H9 (cell line): ENCODE measurements at regions not wholly inside any gene's neighbourhood (a gene's known extent, or its start where the extent isn't known, plus 50 kb on each side); places are given as distances from the start of the nearest gene placed in this dataset.

Experiments
- DNase-seq: peaks from one replicate; pipeline ENCODE4 v3.0.0-alpha.2; 2017
- H2AFZ ChIP-seq: one replicate; pipeline ENCODE4 v1.6.1; 2013; ENCODE audit warnings: mild to moderate bottlenecking, low read length, control low read depth, moderate library complexity
- H2AK5ac ChIP-seq: 2 replicates; pipeline ENCODE4 v1.6.1; 2013; ENCODE audit warnings: low read length, control low read depth, mixed read lengths; ENCODE audit not compliant: insufficient read length
- H2BK120ac ChIP-seq: one replicate; pipeline ENCODE4 v1.6.1; 2013; ENCODE audit warnings: low read depth, mild to moderate bottlenecking, low read length, control low read depth, inconsistent platforms; ENCODE audit not compliant: poor library complexity, severe bottlenecking
- H2BK12ac ChIP-seq: 2 replicates; pipeline ENCODE4 v1.6.1; 2013; ENCODE audit warnings: low read length, control low read depth, mixed read lengths, low read depth; ENCODE audit not compliant: insufficient read length
- H2BK15ac ChIP-seq: 2 replicates; pipeline ENCODE4 v1.6.1; 2013; ENCODE audit warnings: low read depth, low read length, control low read depth
- H2BK20ac ChIP-seq: one replicate; pipeline ENCODE4 v1.6.1; 2013; ENCODE audit warnings: low read depth, mild to moderate bottlenecking, low read length, control low read depth, inconsistent platforms; ENCODE audit not compliant: poor library complexity, severe bottlenecking
- H2BK5ac ChIP-seq: 2 replicates; pipeline ENCODE4 v1.6.1; 2013; ENCODE audit warnings: low read length, control low read depth, mixed read lengths; ENCODE audit not compliant: insufficient read length
- H3K14ac ChIP-seq: 2 replicates; pipeline ENCODE4 v1.6.1; 2013; ENCODE audit warnings: low read length, control low read depth; ENCODE audit not compliant: insufficient read depth
- H3K18ac ChIP-seq: 2 replicates; pipeline ENCODE4 v1.6.1; 2013; ENCODE audit warnings: low read depth, mild to moderate bottlenecking, mixed read lengths, low read length, control low read depth; ENCODE audit not compliant: insufficient read length
- H3K23ac ChIP-seq: 2 replicates; pipeline ENCODE4 v1.6.1; 2013; ENCODE audit warnings: low read length, control low read depth, mixed read lengths, low read depth; ENCODE audit not compliant: insufficient read length
- H3K23me2 ChIP-seq: 2 replicates; pipeline ENCODE4 v1.6.1; 2013; ENCODE audit warnings: low read depth, mild to moderate bottlenecking, mixed read lengths, low read length, control low read depth; ENCODE audit not compliant: insufficient read length, poor library complexity, severe bottlenecking
- H3K27ac ChIP-seq: 2 replicates; pipeline ENCODE4 v1.5.1; 2013; ENCODE audit warnings: low read length, control low read depth, mixed read lengths, low read depth; ENCODE audit not compliant: insufficient read length
- H3K27me3 ChIP-seq: 2 replicates; pipeline ENCODE4 v1.6.1; 2013; ENCODE audit warnings: low read length, control low read depth, inconsistent platforms; ENCODE audit not compliant: insufficient read depth
- H3K4ac ChIP-seq: 2 replicates; pipeline ENCODE4 v1.6.1; 2013; ENCODE audit warnings: low read depth, mild to moderate bottlenecking, control low read depth, inconsistent platforms, low read length, moderate library complexity
- H3K4me1 ChIP-seq: 2 replicates; pipeline ENCODE4 v1.6.1; 2013; ENCODE audit warnings: low read length, control low read depth, inconsistent platforms; ENCODE audit not compliant: insufficient read depth
- H3K4me2 ChIP-seq: 2 replicates; pipeline ENCODE4 v1.6.1; 2013; ENCODE audit warnings: low read length, control low read depth, mixed read lengths; ENCODE audit not compliant: insufficient read length, insufficient read depth
- H3K56ac ChIP-seq: 2 replicates; pipeline ENCODE4 v1.6.1; 2013; ENCODE audit warnings: low read depth, mild to moderate bottlenecking, mixed read lengths, low read length, control low read depth; ENCODE audit not compliant: insufficient read length
- H3K79me1 ChIP-seq: 2 replicates; pipeline ENCODE4 v1.6.1; 2013; ENCODE audit warnings: low read depth, mild to moderate bottlenecking, moderate library complexity, low read length, control low read depth, inconsistent platforms; ENCODE audit not compliant: insufficient read depth, poor library complexity, severe bottlenecking
- H3K79me2 ChIP-seq: 2 replicates; pipeline ENCODE4 v1.6.1; 2013; ENCODE audit warnings: low read length, control low read depth, inconsistent platforms; ENCODE audit not compliant: insufficient read depth
- H3K9ac ChIP-seq: 2 replicates; pipeline ENCODE4 v1.6.1; 2013; ENCODE audit warnings: low read length, control low read depth, mixed read lengths; ENCODE audit not compliant: insufficient read length; ENCODE audit errors: extremely low read depth
- H3K9me3 ChIP-seq: one replicate; pipeline ENCODE4 v1.6.1; 2013; ENCODE audit warnings: low read depth, low read length, inconsistent platforms; ENCODE audit not compliant: control insufficient read depth
- H3T11ph ChIP-seq: one replicate; pipeline ENCODE4 v1.6.1; 2013; ENCODE audit warnings: mild to moderate bottlenecking, low read length, control low read depth, inconsistent platforms
- H4K20me1 ChIP-seq: one replicate; pipeline ENCODE4 v1.6.1; 2013; ENCODE audit not compliant: control insufficient read depth, insufficient read length, insufficient read depth
- H4K5ac ChIP-seq: 2 replicates; pipeline ENCODE4 v1.6.1; 2013; ENCODE audit warnings: low read depth, mild to moderate bottlenecking, mixed read lengths, low read length, control low read depth; ENCODE audit not compliant: insufficient read length
- H4K8ac ChIP-seq: replicated peaks from 2 replicates; pipeline ENCODE4 v1.6.1; 2013; ENCODE audit warnings: low read length, control low read depth, mixed read lengths, low read depth; ENCODE audit not compliant: insufficient read length
- H4K91ac ChIP-seq: 2 replicates; pipeline ENCODE4 v1.6.1; 2013; ENCODE audit warnings: low read depth, mild to moderate bottlenecking, moderate library complexity, mixed read lengths, low read length, control low read depth; ENCODE audit not compliant: insufficient read length
- H3K27ac Mint-ChIP-seq, 3 experiments: 2 replicates in 2 of 3; 3 replicates in 1 of 3; pipeline ENCODE4 v1.8.0; 2020 to 2021; ENCODE audit warnings: mixed read lengths in 3 of 3, mild to moderate bottlenecking in 1 of 3, moderate library complexity in 1 of 3
- H3K27me3 Mint-ChIP-seq: 2 replicates; pipeline ENCODE4 v1.8.0; 2021; ENCODE audit warnings: low read depth, mild to moderate bottlenecking, moderate library complexity, mixed read lengths
- H3K36me3 Mint-ChIP-seq, 3 experiments: 2 replicates in 2 of 3; 3 replicates in 1 of 3; pipeline ENCODE4 v1.8.0; 2020 to 2021; ENCODE audit warnings: low read depth in 3 of 3, mixed read lengths in 3 of 3; ENCODE audit not compliant: insufficient read depth in 1 of 3
- H3K4me1 Mint-ChIP-seq, 2 experiments: 2 replicates each; pipeline ENCODE4 v1.8.0; 2020; ENCODE audit warnings: mixed read lengths in 2 of 2
- H3K4me3 Mint-ChIP-seq, 2 experiments: 2 replicates in 1 of 2; 3 replicates in 1 of 2; pipeline ENCODE4 v1.8.0; 2020 to 2021; ENCODE audit warnings: mild to moderate bottlenecking in 2 of 2, mixed read lengths in 2 of 2, moderate library complexity in 1 of 2
- H3K9me3 Mint-ChIP-seq, 2 experiments: 2 replicates in 1 of 2; 3 replicates in 1 of 2; pipeline ENCODE4 v1.8.0; 2020; ENCODE audit warnings: mild to moderate bottlenecking in 2 of 2, mixed read lengths in 2 of 2, moderate library complexity in 1 of 2
- CTCF ChIP-seq: fragments of 200-600 bp; sonication (generic); conservative IDR thresholded peaks from 3 replicates; pipeline ENCODE4 v1.8.0; 2021; ENCODE audit warnings: antibody characterized with exemption, mild to moderate bottlenecking
- WGBS: extraction: QIAGEN DNeasy Blood & Tissue Kit; methylation state at CpG from one replicate; pipeline ENCODE4 v1.1.7; 2013; ENCODE audit warnings: missing lambda C conversion rate, low lambda C conversion rate, mixed read lengths; ENCODE audit not compliant: insufficient read length; ENCODE audit errors: extremely low coverage; 5-methylcytosine and 5-hydroxymethylcytosine counted together

GRCh38 chr4:167602157-167602556 lies 367.9 kb upstream of the SPOCK3 start:
- Mint-ChIP-seq H3K4me1 (no peaks in the 10 kb centered on the region), H3K4me3 (no peak overlapping the region), H3K27ac (no peak overlapping the region), H3K27me3 (no peaks in the 10 kb centered on the region), H3K36me3 (no peaks in the 10 kb centered on the region), H3K9me3 (no peaks in the 10 kb centered on the region; a peak in 1 of 5 replicates)
- no CpG with 5 or more reads among the region's 2 CpGs for WGBS
- no peak for DNase-seq
- H3T11ph ChIP-seq, result no peak overlapping the region
- no peak overlapping the region for H2BK12ac ChIP-seq
- H2AK5ac ChIP-seq, result no peak overlapping the region
- H3K4me1 ChIP-seq, result no peaks in the 10 kb centered on the region
- H3K56ac ChIP-seq, result no peak overlapping the region
- no peak overlapping the region for H2BK15ac ChIP-seq
- no peak overlapping the region for H3K4ac ChIP-seq
- no peak overlapping the region for H3K18ac ChIP-seq
- H3K14ac ChIP-seq, result no peak overlapping the region
- H2BK20ac ChIP-seq, result no peak overlapping the region
- H2BK120ac ChIP-seq, result no peak overlapping the region
- no peak overlapping the region for H4K8ac ChIP-seq
- no peak overlapping the region for H3K23ac ChIP-seq
- H4K20me1 ChIP-seq, result no peaks in the 10 kb centered on the region
- no peak overlapping the region for H3K9ac ChIP-seq
- H3K23me2 ChIP-seq, result no peaks in the 10 kb centered on the region
- H3K4me2 ChIP-seq, result no peak overlapping the region
- H4K91ac ChIP-seq, result no peak overlapping the region
- TF ChIP-seq CTCF, result no peak
- no peaks in the 10 kb centered on the region for H3K79me1 ChIP-seq
- H3K9me3 ChIP-seq, result no peaks in the 10 kb centered on the region
- no peaks in the 10 kb centered on the region for H3K79me2 ChIP-seq
- no peak overlapping the region for H2BK5ac ChIP-seq
- no peaks in the 10 kb centered on the region for H3K27me3 ChIP-seq
- H4K5ac ChIP-seq, result no peak overlapping the region
- H3K27ac ChIP-seq, result no peak overlapping the region
- no peak overlapping the region for H2AFZ ChIP-seq
